ENCODE measurements at regions not wholly inside any gene's neighbourhood (a gene's known extent, or its start where the extent isn't known, plus 50 kb on each side); places are given as distances from the start of the nearest gene placed in this dataset.

GRCh38 chr6:102820098-102820497 lies 1426.6 kb downstream of the GRIK2 start:
- TF ChIP-seq CTCF (IDR thresholded peaks at IDR 0.05), result no peak
- TF ChIP-seq POLR2A (IDR thresholded peaks at IDR 0.05), result no peak
